HG03432 (cell line): ENCODE measurements at regions not wholly inside any gene's neighbourhood (a gene's known extent, or its start where the extent isn't known, plus 50 kb on each side); places are given as distances from the start of the nearest gene placed in this dataset.
"Not testable (repeated sequence)": the region's sequence is repeated elsewhere in the genome, so short reads cannot be mapped to it uniquely, and the experiment has no call there.

ENCODE experiments used
- ATAC-seq: cut with Tn5 transposase; IDR thresholded peaks from one replicate; pipeline ENCODE4 v1.9.1; 2021; ENCODE audit warnings: mild to moderate bottlenecking, moderate library complexity; ENCODE audit not compliant: unreplicated experiment

DNA sequence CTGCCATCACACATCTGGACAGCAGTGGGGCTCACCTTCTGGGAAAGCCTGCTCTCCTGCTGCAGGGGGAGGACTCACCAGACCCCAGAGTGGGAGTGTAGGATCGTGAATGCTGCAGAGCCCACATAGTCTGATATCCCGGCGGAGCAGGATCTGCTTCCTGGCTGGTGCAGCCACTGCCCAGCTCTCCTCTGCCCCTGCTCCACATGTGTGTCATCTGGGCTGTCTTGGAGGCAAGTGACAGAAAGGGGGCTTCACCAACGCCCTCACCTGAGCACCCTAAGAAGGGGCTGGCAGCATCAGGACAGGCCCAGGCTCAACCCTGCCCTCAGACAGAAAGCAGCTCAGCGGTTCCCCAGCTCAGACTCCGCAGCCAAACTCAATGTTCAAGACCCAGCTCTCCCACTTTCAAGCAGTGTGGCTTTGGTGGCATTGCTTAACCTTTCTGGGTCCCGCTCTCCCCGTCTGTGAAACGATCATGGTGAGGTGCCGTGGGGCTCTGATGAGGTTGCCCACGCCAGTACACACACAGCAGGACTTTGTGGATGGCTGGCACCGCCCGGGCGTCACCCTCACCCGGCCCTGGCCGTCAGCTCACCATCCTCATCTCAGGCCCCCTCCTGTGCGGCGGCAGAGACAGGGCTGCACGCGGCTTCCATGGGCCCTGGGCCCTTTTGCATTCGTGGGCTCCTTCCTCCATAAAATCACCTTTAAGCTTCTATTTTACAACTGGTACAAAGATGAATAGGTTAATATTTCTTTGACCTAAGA, 91.0 kb upstream of the SFSWAP start:
- no peak for ATAC-seq

DNA sequence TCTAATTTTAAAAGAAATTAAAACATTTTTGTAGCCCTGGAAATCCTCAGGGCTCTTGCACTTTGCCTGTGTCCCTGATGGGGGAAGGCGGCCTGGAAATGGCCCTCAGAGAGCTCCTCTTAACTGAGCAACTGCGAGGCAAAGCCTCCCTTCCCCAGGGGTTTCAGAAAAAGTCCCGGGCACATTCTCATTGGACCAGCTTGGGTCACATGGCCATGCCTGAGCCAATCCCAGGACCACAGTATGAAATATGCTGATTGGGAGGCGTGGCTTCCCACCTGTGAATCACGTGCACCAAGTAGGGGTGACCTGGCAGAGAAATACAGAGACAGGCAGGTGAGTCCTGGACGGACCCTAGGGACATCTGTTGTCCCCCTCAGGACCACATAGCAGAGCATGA, 90.4 kb upstream of the SFSWAP start:
- no peak for ATAC-seq

DNA sequence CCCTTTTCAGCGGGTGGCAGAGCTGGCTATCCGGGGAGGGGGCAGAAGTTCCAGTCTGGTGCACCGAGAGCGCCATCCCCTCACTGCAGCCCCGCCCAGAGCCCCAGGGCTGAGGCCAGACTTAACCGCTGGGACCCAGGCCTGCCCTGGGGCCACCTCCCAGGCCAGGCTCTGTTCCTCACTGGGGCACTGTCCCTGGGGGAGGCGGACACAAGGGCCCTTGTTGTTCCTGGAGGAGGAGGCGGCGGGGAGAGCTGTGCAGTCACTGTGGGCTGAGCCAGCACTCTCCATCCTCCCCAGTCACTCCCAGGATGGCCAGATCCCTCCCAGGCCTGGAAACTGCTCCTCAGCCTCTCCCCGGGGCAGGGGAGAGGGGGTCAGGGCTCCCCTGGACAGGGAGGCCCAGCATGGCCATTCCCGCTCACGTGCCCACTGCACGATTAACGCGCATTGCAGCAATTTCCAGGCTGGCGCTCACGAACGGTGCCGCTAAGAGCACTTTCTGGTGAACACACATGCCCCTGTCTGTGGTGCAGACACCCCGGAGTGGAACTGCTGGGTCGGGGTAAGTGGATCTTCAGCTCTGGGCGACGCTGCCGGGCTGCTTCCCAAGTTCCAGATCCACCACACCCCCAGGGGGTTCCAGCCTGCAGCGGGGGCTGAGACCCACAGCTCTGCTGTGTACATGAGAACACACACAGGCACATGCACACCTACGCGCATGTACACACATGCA, 89.8 kb upstream of the SFSWAP start:
- no peak for ATAC-seq

DNA sequence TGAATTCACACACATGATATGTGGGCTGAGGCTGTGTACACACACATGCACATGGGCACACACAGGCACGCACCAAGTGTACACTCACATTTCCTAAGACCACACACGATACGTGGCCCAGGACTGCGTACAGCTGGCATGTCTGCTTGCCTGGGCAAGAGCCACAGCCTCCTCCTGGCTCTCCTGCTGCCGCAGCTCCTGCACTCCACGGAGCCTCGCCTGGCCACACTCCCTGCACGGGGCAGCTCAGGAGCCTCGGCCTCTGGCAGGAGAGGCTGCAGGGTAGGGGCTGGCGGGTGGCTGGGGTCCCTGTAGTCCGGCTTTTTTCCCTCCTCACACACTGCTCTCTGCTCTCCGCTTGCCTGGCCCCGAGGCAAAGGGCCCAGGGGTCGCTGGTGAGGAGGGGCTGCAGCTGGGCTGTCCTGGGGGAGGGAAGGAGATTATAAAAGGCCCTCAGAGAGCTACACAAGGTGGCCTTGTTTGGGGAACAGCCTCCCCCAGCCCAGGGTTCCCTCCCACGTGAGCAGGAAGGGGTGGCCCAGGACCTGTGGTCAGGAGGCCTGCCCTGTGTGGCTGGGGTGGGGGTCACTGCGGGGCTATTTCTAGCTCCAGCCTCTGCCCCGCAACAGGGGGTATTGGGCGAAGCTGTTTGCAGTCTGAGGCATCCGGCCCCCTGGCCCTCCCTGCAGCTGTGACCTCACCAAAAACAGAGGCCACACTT, 89.0 kb upstream of the SFSWAP start:
- ATAC-seq = no peak

DNA sequence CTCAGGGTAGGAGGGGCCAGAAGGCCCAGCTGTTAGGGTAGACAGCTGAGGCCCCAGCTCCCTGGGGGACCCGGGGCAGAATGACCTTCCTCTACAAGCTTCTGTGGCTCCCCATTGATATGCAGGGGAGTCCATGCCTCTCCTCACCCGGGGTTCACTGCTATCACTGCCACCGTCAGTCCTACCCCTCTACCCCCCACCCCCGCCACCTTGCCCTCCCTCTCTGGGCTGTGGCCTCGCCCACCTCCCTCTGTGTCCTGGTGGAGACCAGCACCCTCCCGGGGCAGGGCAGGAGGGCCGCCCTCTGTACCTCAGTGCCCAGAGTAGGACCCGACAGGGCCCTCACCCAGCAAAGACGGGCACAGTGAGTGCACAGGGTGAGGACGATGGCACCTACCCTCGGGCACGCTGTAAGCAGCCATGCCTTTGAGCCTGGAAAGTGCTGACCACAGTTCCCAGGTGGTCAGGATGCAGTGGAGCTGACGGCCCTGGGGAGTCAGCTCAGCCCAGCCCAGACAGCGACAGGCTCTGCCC, 88.4 kb upstream of the SFSWAP start:
- no peak for ATAC-seq

DNA sequence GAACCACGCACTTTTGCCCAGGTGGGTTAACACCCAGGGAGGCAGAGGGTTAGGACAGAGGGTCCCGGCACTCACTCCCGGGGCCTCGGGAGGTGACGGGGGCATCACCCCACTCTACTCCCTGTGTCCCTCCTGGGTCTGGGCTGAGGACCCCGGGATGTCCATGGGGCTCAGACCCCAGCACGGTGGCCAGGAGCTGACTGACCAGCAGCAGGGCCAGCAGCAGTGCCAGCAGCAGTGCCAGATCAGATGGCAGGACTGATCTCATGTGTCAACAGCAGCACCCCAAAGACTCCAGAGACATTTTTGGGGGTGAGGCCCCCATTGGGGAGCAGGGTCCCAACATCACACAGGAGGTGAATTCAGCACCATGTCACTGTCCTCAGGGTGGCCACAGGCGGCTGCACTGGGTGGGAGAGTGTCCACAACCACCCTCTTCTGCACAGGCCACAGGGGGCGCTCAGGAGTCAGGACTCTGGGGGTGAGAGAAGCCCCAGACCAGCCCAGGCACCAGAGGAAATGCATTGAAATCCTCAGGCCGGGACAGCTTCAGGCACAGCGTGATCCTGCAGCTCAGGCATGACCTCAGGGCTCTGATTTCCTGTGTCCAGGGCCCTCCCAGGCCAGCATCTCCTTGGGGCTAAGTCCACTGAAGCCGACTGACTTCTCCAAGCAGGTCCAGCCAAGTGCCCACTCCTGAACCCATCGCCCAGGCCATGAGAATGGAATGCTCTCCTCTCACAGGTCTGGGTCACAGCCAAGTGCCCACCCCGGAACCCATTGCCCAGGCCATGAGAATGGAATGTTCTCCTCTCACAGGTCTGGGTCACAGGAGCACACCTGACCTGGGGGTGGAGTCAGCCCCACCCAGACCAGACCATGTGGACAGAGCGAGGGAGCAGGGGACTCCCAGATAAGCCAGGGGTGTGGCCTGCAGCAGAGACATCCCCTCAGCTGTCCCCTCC, 87.2 kb upstream of the SFSWAP start:
- ATAC-seq = not testable (repeated sequence)

DNA sequence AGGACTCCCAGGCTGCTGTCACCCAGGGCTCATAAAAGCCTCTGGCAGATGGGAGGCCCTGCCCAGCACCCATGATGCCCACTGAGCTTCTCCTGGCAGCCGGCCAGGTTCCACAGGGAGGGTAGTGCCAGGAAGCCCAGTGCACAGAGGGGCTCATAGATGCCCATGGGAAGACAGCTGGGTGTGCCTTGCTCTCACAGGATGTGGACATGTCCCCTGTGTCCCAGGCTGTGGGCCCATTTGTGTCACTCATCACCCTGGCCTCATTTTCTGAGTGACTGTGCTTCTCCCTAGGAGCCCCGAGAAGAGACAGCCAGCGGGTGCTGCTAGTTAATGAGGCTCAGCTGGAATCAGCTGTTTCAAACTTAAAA, 86.5 kb upstream of the SFSWAP start:
- not testable (repeated sequence) for ATAC-seq

DNA sequence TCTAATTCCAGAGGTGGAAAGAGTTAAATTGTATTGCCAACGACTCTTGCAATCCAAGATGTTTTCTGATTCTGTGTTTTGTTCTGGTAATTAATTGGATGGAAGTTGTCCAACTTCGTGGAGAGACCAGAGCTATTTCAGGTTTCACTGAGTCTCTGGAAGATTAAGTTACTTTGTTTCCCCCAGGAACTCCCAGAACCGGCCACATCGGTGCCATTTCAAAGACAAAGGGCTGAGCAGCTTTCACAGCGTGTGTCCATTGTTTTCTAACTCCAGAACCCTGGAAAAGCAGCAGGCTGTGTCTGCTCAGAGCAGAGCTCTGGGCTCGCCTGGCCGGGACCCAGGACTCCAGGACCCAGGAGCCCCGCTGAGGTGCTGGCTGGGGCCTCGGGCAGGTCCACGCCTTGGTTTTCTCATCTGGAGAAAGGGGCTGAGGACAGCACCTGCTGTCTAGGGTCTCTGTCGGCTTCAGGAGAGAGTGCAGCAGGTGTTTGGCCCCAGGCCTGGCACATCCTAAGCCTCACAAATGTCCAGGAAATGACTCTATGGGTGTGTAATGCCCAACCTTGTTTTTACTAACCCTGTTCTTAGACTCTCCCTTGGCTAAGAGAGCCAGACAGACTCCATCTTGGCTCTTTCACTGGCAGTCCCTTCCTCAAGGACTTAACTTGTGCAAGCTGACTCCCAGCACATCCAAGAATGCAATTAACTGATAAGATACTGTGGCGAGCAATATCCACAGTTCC, 86.0 kb upstream of the SFSWAP start:
- not testable (repeated sequence) for ATAC-seq

DNA sequence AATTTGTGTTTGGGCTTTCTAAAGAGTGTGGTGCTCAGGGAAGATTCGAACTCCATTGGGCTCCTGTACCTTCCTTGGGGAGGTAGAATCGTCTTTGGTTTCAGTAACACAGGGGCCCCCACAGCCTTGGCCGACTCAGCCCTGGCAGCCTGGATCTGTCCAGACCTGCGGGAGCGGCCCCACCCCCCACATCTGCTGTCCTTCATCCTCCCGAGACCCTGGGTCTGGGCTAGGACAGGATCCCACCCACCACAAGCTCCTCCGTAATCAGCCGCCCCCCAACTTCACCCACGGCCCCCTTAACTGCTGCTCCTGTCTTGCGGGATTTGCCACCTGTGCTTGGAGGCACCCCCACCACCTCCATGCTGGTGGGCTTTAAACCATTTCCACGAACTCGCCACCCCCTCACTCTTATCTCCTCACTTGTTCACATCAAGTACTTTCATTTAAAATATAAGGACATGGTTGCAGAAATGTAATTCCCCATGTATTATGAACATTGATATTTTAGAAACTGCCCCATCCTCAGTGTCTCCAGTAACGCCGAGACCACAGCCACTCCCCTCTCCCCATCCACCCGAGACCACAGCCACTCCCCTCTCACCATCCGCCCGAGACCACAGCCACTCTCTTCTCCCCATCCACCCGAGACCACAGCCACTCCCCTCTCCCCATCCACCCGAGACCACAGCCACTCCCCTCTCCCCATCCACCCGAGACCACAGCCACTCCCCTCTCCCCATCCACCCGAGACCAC, 84.7 kb upstream of the SFSWAP start:
- not testable (repeated sequence) for ATAC-seq

DNA sequence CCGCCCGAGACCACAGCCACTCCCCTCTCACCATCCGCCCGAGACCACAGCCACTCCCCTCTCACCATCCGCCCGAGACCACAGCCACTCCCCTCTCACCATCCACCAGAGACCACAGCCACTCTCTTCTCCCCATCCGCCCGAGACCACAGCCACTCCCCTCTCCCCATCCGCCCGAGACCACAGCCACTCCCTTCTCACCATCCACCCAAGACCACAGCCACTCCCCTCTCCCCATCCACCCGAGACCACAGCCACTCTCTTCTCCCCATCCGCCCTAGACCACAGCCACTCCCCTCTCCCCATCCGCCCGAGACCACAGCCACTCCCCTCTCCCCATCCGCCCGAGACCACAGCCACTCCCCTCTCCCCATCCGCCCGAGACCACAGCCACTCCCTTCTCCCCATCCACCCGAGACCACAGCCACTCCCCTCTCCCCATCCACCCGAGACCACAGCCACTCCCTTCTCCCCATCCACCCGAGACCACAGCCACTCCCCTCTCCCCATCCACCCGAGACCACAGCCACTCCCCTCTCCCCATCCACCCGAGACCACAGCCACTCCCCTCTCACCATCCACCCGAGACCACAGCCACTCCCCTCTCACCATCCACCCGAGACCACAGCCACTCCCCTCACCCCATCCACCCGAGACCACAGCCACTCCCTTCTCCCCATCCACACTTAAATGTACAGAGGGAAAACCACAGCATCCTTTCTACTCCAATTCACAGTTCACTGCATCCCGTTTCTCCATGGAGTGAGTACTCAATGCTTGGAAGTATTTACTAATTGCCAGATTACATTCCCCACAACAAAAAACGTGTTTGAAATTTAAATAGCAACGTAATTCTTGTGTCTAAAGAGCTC, 83.5 kb upstream of the SFSWAP start:
- not testable (repeated sequence) for ATAC-seq

DNA sequence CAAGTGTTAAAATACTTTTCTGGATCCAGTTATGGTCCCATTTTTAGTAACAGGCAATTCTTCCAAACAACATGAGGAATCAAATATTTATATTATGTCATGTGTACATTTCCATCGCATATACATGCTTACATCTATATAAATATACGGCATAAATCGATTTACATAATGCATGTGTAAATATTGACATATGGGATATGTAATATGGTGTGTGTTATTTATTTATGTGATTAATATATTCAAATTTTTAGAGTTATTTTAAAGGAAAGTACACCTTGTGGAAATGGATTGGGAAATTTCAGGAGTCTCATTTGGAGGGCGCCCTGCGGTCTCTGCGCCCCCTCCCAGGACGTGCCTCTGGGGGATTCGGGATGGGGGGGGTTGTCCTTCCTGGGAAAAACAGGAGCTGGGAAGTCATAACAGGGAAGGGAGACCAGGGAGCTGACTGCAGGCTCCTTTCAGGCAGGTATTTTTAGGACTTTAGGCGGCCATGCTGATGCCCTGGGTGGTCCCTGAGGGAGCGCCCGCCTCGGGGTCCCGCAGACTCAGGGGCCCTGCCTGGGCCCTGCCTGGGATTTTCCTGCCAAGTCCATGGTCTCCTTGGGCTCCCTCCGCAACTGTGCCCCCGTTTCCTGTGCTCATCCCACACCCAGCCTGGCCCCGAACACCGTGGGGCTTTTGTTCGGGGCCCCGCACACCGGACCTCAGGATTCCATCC, 82.7 kb upstream of the SFSWAP start:
- ATAC-seq = no peak

DNA sequence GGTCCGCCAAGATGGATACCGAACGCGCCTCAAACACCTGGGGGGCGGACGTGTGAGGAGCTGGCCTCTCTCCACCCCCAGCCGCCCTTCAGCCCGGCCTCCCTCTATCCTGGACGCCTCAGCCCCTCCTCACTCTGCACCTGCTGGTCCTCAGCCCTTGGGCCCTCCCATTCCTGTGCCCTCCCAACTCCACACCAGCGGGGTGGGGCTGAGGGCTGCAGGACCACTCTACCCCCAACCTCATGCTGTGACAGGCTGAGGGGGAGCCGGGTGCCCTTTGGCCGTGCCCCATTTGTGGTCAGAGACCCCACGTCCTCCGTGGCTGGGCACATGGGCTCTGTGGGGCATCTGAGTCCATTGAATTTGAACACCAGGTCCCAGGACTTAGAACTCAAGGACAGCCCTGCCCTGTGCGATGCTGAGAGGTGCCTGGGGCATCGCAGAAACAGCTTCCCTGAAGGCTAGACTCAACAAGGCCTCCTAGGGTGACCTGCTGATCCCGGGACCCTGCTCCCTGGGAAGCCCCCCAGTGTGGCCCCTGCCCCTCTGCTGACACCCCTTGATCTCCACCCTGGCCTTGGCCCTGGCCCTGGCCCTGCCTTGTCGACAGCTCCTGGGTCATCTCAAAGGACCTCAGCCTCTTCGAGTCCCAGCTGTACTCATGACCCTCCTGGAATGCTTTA, 82.0 kb upstream of the SFSWAP start:
- no peak for ATAC-seq

DNA sequence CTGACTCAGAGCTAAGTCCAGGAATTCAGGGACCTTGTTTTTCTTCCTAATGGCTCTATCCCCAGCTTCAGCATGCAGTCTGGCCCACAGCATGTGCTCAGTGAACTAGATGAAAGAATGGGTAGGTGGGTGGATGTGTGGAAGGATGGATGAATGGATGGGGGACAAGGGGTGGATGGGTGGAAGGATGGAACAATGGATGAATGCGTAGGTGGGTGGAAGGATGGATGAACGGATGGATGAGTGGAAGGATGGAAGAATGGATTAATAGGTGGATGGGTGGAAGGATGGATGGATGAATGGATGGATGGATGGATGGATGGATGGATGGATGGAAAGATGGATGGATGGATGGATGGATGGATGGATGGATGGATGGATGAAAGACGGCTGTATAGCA, 79.7 kb upstream of the SFSWAP start:
- ATAC-seq = no peak

DNA sequence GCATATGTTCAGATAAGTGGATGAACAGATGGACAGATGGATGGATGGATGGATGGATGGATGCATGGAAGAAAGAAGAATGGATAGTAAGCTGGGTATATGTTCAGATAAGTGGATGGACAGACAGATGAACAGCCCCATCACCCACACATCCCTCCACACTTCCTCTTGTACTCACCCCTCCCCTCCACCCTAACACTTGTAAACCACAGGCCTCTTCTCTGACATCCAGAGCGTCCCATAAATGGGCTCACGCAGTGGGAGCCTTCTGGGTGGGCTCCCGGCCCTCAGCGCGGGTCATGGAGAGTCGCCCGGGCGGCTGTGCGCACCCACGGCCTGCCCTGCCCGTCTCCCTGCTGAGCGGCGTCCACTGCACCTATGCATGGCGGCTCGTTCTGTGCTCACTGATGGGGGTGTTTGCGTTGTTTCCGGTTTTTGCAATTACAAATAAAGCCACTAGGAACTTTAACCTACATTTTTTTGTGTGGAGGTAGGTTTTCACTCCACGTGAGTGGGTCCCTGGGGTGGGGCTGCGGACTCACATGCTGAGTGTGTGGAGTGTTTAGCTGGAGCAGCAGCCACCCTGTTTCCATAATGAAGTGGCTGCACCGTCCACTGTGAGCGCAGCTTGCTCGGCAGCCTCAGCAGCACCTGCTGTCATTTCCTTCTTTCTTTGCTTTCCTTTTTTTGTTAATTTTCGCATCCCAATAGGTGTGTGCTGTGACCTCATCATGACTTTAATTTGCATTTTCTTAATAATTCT, 78.8 kb upstream of the SFSWAP start:
- ATAC-seq = not testable (repeated sequence)

DNA sequence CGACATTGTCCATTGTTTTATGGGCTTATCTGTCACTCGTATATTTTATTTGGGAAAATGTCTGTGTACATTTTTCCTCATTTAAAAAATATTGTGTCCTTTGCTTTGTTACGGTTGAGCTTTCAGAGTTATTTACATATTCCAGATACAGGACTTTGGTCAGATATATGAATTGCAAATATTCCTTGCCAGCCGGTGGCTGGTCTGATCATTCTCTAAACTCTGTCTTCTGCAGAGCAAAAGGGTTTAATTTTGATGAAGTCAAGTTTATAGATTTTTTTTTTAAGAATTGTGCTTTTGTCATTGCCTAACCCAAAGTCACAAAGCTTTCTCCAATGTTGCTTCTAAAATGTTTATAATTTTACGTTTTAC, 78.3 kb upstream of the SFSWAP start:
- not testable (repeated sequence) for ATAC-seq

DNA sequence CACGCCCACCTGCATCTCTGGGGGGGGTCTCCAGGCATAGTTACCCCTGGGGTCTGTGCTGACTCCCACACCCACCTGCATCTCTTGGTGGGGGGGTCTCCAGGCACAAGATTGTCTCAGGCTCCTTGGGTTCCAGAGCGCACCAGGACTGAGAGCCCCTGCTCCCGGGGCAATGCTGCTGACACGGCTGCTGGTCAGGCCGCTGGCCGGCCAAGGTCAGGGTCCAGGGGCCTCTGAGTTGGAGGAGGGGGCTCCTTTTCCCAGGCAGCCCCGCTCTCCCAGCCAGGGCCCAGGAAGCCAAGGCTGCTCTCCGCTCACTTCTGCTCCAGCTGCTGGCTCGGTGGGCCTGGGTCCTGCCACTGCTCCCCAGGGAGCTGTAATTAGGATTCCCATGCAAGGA, 77.3 kb upstream of the SFSWAP start:
- ATAC-seq = not testable (repeated sequence)
